Spleen (tissue), 11 donors: ENCODE measurements at regions not wholly inside any gene's neighbourhood (a gene's known extent, or its start where the extent isn't known, plus 50 kb on each side); places are given as distances from the start of the nearest gene placed in this dataset.

ENCODE experiments used
- DNase-seq: peaks from one replicate; pipeline ENCODE4 v3.0.0-alpha.2; 2020
- H3K27ac ChIP-seq, 8 donors: fragments of 200-600 bp; sonication (generic) in 7 of 8; 1 replicate in 4 of 8; 2 replicates in 4 of 8; pipeline versions ENCODE4 v1.5.0 to v1.8.0; 2016 to 2021; ENCODE audit warnings: inconsistent platforms in 4 of 8, mild to moderate bottlenecking in 4 of 8, moderate library complexity in 1 of 8
- H3K27me3 ChIP-seq, 7 donors: fragments of 200-600 bp; sonication (generic) in 6 of 7; replicated peaks in 1 of 7; 1 replicate in 4 of 7; 2 replicates in 3 of 7; pipeline versions ENCODE4 v1.5.0 to v1.8.0; 2016 to 2021; ENCODE audit warnings: inconsistent platforms in 3 of 7, mild to moderate bottlenecking in 1 of 7
- H3K36me3 ChIP-seq, 6 donors: fragments of 200-600 bp; sonication (generic) in 5 of 6; 1 replicate in 4 of 6; 2 replicates in 2 of 6; pipeline versions ENCODE4 v1.5.0 to v1.8.0; 2016 to 2021; ENCODE audit warnings: inconsistent platforms in 2 of 6
- H3K4me1 ChIP-seq, 6 donors: fragments of 200-600 bp; sonication (generic) in 5 of 6; 1 replicate in 3 of 6; 2 replicates in 3 of 6; pipeline versions ENCODE4 v1.5.0 to v1.8.0; 2016 to 2021; ENCODE audit warnings: inconsistent platforms in 3 of 6
- H3K4me3 ChIP-seq, 8 donors: fragments of 200-600 bp; sonication (generic) in 7 of 8; 1 replicate in 4 of 8; 2 replicates in 4 of 8; pipeline versions ENCODE4 v1.5.0 to v1.8.0; 2016 to 2021; ENCODE audit warnings: inconsistent platforms in 4 of 8, mild to moderate bottlenecking in 4 of 8, moderate library complexity in 2 of 8
- H3K9me3 ChIP-seq, 8 donors: fragments of 200-600 bp; sonication (generic) in 7 of 8; 1 replicate in 4 of 8; 2 replicates in 4 of 8; pipeline versions ENCODE4 v1.5.0 to v1.8.0; 2016 to 2021; ENCODE audit warnings: inconsistent platforms in 4 of 8
- POLR2A ChIP-seq, 3 donors: fragments of 450-650 bp; IDR thresholded peaks; one replicate each; pipeline ENCODE4 v1.5.1; 2017; ENCODE audit warnings: antibody characterized with exemption in 3 of 3, mild to moderate bottlenecking in 1 of 3
- POLR2AphosphoS5 ChIP-seq, 3 donors: sonication (generic); formaldehyde crosslinking; IDR thresholded peaks; one replicate each; pipeline ENCODE4 v1.5.1; 2017; ENCODE audit warnings: antibody characterized with exemption in 3 of 3
- WGBS, 5 donors: extraction: QIAGEN DNeasy Blood & Tissue Kit in 3 of 5; methylation state at CpG; one replicate each; pipeline versions ENCODE4 v1.1.5 to v1.1.7; 2013 to 2018; 5-methylcytosine and 5-hydroxymethylcytosine counted together
- intact Hi-C: fragments of 100-400 bp; cut with DNase I; formaldehyde crosslinking; loops from one replicate; pipeline ENCODE4 v1.15.0; 2023; ENCODE audit warnings: low total_unique reads
- TF ChIP-seq, protein P1 (sequence below), 11 experiments: fragments of 200-600 bp in 7 of 11; fragments of 450-650 bp in 4 of 11; sonication (generic) in 4 of 11; IDR thresholded peaks in 8 of 11; conservative IDR thresholded peaks in 3 of 11; 1 replicate in 7 of 11; 2 replicates in 4 of 11; pipeline versions ENCODE4 v1.4.0 to v1.8.0; 2016 to 2021; ENCODE audit warnings: antibody characterized with exemption in 11 of 11, inconsistent platforms in 4 of 11, mild to moderate bottlenecking in 1 of 11
- donor health status: healthy with polysubstance abuse.
- donor health status: DM: no; HTN: no; CAD: no; lungs with moderate emphysema.
- donor health status: DM: no; HTN: no; CAD: no.
- donor health status: Bipolar disorder and iron deficiency.
- donor health status: healthy.
- donor health status: DM: no; HTN: no; CAD: no.
- donor health status: DM: yes; HTN: yes; CAD: no.

DNA sequence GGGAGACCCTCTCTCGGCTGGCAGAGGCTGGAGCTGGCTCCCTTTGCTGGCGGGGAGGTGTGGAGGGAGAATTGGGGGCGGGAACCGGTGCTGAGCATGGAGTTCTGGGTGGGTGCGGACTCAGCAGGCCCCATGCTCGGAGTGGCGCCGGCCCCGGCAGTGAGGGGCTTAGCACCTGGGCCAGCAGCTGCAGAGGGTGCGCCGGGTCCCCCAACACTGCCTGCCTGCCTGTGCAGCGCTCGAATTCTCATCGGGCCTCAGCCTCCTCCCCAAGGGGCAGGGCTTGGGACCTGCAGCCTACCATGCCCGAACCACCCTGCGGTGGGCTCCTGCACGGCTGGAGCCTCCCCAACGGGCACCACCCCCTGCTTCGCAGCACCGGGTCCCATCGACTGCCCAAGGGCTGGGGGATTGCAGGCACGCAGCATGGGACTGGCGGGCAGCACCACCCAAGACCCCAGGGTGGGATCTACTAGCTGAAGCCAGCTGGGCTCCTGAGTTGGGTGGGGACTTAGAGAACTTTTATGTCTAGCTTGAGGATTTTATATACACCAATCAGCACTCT is 129.8 kb downstream of the LRRC30 start:
- DNase-seq, result no peak
- TF ChIP-seq POLR2AphosphoS5 (IDR thresholded peaks at IDR 0.05) (no peak), POLR2A (IDR thresholded peaks at IDR 0.05) (no peak)
- TF ChIP-seq, protein P1, sequence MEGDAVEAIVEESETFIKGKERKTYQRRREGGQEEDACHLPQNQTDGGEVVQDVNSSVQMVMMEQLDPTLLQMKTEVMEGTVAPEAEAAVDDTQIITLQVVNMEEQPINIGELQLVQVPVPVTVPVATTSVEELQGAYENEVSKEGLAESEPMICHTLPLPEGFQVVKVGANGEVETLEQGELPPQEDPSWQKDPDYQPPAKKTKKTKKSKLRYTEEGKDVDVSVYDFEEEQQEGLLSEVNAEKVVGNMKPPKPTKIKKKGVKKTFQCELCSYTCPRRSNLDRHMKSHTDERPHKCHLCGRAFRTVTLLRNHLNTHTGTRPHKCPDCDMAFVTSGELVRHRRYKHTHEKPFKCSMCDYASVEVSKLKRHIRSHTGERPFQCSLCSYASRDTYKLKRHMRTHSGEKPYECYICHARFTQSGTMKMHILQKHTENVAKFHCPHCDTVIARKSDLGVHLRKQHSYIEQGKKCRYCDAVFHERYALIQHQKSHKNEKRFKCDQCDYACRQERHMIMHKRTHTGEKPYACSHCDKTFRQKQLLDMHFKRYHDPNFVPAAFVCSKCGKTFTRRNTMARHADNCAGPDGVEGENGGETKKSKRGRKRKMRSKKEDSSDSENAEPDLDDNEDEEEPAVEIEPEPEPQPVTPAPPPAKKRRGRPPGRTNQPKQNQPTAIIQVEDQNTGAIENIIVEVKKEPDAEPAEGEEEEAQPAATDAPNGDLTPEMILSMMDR (IDR thresholded peaks at IDR 0.05 in 8 of 11, conservative IDR thresholded peaks at IDR 0.05 in 3 of 11), result no peak
- WGBS, 5 donors, result 85 to 95% (median 95%) methylated on average over 14 to 23 of the region's 23 CpGs

DNA sequence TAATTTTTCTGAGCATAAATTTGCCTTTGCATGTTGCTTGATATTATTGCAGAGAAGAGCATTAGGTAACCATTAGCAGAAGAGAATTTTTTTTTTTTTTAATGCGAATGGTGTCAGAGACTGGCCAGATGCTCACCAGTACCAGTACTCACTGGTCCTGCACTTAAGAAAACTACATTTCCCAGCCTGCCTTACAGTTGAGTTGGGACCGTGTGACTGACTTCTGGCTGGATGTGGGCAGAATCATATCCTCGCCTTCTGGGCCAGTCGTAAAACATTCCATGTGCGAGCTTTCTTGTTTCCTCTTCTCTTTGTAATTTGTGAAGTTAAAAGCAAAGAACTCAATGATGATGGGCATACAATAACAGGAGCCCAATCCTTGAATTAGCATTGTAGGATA is 132.4 kb downstream of the LRRC30 start:
- H3K4me1 ChIP-seq, result peaks cover 0 to 14% (median 3%) of the 10 kb centered on the region in 6 donors
- peaks cover 0 to 9% (median 0%) of the 10 kb centered on the region in 7 donors for H3K27me3 ChIP-seq
- peaks cover 0 to 7% (median 0%) of the 10 kb centered on the region in 8 donors for H3K9me3 ChIP-seq
- 70 to 80% (median 79%) methylated on average over 5 of the region's 5 CpGs for WGBS, 5 donors
- intact Hi-C loops, result no loop called here
- H3K4me3 ChIP-seq, result no peak overlapping the region
- H3K36me3 ChIP-seq, result no peaks in the 10 kb centered on the region
- no peak overlapping the region for H3K27ac ChIP-seq
- TF ChIP-seq POLR2AphosphoS5 (IDR thresholded peaks at IDR 0.05) (no peak), POLR2A (IDR thresholded peaks at IDR 0.05) (no peak)
- DNase-seq, result no peak

More for the DNA sequence above, 129.8 kb downstream of the LRRC30 start:
- intact Hi-C loops, result no loop called here
- Histone ChIP-seq H3K27me3 (no peaks in the 10 kb centered on the region), H3K4me1 (no peaks in the 10 kb centered on the region), H3K27ac (no peak overlapping the region), H3K4me3 (no peak overlapping the region), H3K36me3 (no peaks in the 10 kb centered on the region), H3K9me3 (peaks cover 0 to 11% (median 0%) of the 10 kb centered on the region in 8 donors)

DNA sequence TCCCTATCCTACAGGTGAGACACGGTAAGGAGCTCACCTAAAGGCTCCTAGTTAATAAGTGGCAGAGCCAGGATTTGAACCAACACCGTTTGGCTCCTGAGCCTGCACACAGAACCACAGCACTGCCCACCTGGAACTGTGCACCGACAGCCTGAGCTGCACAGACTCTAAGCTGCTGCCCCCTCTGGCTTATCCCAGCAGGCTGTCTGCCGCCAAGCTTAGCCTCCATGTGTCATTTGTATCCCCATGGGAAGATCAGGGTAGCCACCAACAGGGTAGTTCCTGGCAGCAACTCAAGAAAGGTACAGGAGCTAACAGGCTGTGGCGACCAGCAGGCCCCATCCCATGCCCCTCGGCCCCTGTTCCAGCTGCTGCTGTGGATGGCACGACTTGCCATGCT is 135.7 kb downstream of the LRRC30 start:
- H3K4me3 ChIP-seq, result no peak overlapping the region
- 74 to 87% (median 78%) methylated on average over 7 of the region's 7 CpGs for WGBS, 5 donors
- no peak for DNase-seq
- H3K36me3 ChIP-seq, result no peaks in the 10 kb centered on the region
- peaks cover 0 to 42% (median 22%) of the 10 kb centered on the region in 6 donors for H3K4me1 ChIP-seq
- H3K9me3 ChIP-seq, result peaks cover 0 to 4% (median 0%) of the 10 kb centered on the region in 8 donors
- H3K27ac ChIP-seq, result no peak overlapping the region
- intact Hi-C loops, result no loop called here
- TF ChIP-seq POLR2AphosphoS5 (IDR thresholded peaks at IDR 0.05) (no peak), POLR2A (IDR thresholded peaks at IDR 0.05) (no peak)
- TF ChIP-seq, protein P1 (IDR thresholded peaks at IDR 0.05 in 8 of 11, conservative IDR thresholded peaks at IDR 0.05 in 3 of 11), result no peak
- H3K27me3 ChIP-seq, result peaks cover 0 to 12% (median 0%) of the 10 kb centered on the region in 7 donors

DNA sequence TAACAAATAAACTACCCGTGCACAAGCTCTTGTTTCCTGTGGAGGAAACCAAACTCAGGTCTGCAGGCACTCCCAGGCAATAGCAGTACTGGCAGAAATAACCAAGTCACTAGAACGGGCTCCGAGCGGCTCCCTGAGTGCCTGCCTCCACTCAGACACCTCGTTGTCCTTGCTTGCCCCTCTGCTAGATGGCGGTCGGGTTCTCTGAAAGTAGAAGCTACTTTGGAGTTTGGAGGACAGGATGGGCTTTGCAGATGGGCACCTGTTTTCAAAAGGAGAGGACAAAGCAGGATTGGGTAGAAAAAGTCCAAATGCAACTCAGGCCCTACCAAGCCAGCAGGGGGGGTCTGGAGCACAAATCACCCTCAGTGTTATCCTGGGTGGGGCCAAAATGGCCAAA is 136.4 kb downstream of the LRRC30 start:
- peaks cover 0 to 47% (median 24%) of the 10 kb centered on the region in 6 donors for H3K4me1 ChIP-seq
- no peaks in the 10 kb centered on the region for H3K9me3 ChIP-seq
- no peak overlapping the region for H3K4me3 ChIP-seq
- intact Hi-C loops, result no loop called here
- peaks cover 0 to 12% (median 0%) of the 10 kb centered on the region in 7 donors for H3K27me3 ChIP-seq
- no peak for DNase-seq
- TF ChIP-seq POLR2A (IDR thresholded peaks at IDR 0.05), result no peak
- TF ChIP-seq, protein P1 (IDR thresholded peaks at IDR 0.05 in 8 of 11, conservative IDR thresholded peaks at IDR 0.05 in 3 of 11), result no peak
- TF ChIP-seq POLR2AphosphoS5 (IDR thresholded peaks at IDR 0.05), result no peak
- no peaks in the 10 kb centered on the region for H3K36me3 ChIP-seq
- H3K27ac ChIP-seq, result no peak overlapping the region
- WGBS, 5 donors, result 16 to 35% (median 24%) methylated on average over 7 of the region's 7 CpGs
